Eye (tissue), 1 donor: ENCODE measurements at regions not wholly inside any gene's neighbourhood (a gene's known extent, or its start where the extent isn't known, plus 50 kb on each side); places are given as distances from the start of the nearest gene placed in this dataset.
"Not testable (repeated sequence)": the region's sequence is repeated elsewhere in the genome, so short reads cannot be mapped to it uniquely, and the experiment has no call there.

Experiments
- DNase-seq: peaks from one replicate; pipeline ENCODE4 v3.0.0-alpha.2; 2015

DNA sequence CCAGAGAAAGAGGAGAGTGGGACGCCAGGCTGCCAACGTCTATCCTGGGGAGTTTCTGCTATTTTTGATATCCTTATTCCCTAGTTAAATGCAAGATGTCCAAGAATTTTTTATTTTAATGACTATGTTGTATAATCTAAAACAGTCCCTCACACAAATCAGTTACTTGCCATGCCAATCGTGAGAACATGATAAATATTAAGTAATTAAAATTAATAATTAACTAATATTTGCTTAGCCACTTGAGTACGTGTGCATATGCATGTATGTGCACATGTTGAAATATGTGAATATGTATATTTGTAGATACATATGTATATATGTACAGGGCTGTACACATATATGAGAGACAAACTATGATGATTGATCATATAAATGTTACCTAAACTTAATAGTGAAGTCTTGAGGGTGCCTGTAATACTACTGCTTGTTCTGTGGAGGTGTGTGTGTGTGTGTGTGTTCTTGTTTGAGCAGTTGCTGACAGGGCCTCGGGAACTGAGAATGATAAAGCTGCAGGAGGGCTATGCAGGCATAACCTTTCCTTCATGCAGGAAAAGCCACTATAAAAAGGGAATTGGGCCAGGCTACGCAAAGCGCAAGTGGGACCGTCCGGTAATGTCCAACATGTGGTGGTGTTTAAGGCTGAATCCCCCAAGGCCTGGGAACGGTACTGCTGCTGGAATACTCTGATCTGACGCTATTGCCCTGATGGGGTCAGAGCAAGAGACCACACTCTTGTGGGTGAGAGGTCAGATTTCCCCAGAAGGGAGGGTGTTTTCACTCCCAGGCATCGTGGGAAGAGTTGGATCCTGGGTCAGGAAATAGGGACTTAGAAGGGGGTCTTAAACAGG lies 148.3 kb upstream of the TBX18 start:
- no peak for DNase-seq

DNA sequence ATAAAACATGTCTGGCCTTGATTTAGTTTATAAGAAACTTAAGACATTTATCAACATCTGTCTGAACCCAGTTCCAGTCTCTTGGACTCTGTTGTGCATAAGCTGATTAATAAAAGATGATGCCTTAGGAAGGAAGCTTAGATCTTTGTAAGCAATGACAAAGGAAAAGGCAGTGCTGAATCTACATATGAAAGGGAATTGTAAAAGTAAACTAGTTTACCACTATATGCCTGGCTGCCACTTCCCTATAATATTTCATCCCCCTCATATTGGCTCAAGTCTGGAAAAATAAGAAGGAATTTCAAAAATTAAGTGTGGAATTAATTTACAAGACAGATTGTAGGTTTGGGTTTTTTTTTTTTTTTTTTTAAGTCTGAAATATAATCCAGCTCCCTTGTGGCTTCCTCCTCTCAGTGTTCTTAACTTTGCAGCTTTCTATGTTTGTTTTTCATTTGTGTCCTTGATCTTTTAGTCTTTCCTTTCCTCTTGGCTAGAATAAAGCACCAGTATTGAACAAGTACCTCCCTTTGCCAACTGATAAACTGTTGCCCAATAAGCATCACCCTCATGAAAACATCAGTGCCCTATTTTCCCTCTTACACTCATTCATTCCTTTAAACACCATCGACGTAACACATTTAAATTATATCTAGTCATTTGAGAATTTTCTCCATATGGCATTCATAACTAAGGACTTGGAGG lies 146.7 kb upstream of the TBX18 start:
- peak; percentile 49 for DNase-seq

DNA sequence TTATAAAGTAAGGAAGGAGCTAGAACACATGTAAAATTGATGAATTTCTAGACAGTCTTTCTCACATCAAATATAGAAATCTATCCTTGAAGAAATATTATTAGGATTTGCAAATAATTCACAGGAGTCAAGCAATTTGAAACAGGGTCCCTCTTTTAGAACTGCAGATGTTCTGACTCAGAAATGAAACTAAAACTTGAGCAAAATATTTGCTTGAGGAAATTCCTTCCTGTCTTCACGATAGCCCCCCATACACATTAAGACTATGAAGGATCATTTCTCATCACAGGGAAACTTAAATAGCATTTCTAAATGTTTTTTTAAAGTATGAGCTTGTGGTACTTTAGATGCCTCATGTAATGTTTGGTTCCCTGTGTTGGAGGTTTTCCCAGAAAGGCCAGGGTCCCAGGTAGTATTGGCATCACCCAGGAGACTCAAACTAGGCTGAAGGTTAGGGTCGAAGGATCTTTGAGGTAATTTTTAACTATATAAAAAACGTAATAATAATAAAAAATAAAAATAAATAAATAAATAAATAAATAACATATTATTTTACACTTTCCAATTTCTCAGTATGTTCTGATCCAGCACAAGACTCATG lies 144.0 kb upstream of the TBX18 start:
- no peak for DNase-seq

DNA sequence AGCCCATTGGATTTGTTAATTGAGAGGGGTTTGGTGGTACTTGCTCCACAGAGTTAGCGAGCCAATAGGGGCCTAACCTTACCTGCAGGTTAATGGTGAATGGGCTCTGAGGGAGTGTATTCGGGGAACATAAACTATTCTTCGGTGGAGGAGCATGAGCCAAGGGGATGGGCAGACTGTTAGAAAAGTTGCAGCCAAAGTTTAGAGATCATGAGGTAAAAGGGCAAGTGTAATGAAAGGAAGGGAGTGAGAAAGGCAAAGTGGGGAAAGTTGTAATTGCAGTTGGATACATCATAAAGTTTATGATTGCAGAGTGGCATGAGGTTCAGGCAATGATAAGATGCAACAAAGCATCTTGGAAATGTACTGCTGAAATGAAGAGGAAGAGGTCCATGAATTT lies 142.1 kb upstream of the TBX18 start:
- no peak for DNase-seq

DNA sequence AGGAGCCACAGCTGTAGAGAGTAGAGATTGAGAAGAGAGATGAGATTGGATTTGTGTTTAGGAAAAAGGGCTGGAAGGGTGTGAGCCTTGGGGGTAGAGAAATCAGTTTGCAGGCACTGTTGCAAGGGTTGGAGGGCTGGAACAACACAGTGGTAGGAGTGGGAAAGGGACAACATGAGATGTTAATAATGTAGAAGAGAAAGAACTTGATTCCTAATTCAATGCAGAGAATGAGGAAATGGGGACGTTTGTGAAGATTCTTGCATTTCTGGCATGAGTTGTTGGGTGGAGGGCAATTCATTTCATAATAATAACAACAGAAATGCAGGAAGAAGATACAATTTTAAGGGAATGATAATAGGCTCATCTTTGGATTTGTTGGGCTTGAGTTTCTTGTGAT lies 141.4 kb upstream of the TBX18 start:
- DNase-seq, result no peak

DNA sequence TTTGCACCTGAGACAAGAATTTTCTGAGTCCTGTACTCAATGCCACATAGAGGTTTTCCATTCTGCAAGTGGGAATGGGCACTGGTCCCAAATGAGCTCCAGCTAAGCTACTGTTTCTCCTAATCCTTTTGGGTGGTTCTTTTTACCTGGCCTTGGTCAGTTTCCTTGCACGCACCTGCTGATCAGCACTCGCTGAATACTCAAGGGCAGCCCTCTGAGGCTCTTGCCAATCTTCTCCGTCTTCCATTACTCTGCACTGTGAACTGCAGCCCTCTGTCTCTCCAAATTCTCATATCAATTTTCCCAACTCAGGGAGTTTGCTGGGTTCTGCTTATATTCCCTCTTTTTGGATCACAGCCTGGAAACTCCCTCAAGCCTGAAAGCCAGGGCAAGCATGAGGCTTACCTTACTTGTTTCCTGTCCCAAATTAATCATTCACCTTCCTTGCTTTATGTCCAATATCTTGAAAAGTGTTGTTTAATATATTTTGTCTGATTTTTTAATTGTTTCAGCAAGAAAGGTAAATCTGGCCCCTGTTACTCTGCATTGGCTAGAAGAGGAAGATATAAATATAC lies 138.0 kb upstream of the TBX18 start:
- no peak for DNase-seq

DNA sequence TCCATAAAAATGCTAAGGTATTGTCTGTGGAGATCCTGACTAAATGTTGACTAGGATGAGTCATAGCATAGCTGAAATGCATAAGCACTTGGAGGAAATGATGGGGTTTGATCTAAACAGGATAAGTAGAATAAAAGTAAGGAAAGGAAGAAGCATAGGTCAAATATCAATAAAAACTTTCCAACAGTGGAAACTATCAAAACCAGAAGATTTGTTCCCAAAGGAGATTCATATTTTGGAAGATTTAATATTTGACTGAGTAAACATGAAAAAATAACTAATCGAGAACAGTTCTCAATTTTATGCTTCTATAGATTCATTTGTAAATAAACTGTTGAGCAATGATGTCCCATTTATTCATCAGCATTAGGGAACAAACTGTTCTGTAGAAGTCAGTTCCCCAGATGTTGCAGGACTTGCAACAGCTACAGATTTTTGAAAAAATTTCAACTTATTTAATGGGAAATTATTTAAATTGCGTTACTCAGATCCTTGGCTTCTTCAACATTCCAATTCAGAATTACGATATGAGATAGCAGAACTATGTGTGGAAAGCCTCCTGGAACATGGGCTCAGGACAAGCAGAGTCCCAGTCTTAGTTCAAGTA lies 133.7 kb upstream of the TBX18 start:
- DNase-seq, result no peak

DNA sequence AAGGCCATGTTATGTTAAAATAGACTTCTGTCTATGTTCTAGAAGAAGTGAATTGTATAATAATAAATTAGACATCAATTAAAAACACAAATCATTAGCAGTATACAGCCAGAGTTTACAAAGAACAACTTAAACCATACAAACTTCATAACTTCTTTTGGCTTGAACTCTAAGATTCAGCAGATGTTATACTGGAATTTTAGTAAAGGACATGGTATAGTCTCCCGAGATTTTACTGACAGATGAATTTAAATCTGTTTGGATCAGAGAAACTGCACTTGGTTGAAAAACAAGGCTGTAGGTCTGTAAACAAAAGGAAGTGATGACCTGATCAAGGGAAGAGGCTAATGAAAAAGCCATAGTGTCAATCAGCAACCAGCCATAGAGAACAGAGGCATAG lies 132.6 kb upstream of the TBX18 start:
- no peak for DNase-seq

DNA sequence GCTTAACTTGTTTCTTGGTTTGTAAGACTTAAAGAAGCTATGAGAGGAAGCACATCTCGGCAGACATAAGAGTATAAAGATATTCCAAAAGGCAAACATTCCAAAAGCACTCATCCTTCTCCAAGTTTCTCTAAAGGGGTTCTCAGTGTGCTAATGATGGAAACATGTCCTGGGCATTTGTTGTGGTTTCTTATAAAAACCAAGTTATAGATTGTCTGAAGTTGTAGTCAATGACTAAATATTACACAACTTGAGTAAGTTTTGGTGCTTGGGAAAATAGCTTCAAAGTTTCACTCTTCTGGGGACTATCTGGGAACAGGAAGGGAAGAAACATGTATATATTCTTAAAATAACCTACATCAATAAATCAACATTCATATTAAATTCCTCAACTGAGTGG lies 128.3 kb upstream of the TBX18 start:
- DNase-seq, result no peak

DNA sequence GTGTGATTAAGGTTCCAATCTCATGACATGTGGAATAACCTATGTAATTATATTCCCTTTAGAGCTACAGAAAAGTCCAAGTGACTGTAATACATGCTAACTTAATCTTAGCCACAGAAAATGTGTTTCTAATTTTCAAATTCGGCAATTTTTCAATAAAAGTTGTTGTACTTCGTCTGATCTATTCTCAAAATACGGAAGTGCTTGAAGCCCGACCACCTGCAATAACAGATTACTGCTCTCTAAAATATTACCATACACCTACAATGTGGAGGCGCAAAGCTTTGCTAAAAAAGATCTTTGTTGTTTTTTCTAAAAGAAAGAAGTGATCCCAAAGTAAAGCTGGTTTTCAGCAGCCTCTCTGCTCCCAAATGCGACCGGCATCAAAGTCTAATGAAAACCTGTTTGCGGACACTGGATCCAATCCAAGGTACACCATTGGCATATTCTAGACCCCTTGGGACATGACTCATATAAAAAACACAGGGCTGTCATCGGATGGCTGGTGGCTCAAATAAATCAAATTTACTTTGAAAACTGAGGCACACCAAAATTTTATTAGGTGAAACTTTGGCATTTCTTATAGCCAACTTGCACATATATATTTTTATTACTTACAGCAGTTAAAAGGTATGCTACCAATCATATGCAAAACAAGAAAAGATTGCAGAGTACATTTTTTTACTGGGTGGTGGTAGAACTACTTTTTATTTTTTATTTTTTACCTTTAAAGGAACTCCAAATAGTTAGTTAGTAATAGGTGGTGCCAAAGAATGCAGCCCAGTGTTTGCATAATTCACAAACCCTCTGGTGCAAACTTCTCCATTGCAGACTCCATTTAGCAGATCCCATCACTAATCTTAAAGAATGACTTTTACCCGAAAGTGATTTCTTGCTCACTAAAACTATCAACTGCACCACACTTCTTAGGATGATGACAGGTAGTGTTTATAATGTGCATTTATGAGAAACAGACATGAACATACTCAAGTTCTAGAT lies 118.7 kb upstream of the TBX18 start:
- DNase-seq, result peak; percentile 27

DNA sequence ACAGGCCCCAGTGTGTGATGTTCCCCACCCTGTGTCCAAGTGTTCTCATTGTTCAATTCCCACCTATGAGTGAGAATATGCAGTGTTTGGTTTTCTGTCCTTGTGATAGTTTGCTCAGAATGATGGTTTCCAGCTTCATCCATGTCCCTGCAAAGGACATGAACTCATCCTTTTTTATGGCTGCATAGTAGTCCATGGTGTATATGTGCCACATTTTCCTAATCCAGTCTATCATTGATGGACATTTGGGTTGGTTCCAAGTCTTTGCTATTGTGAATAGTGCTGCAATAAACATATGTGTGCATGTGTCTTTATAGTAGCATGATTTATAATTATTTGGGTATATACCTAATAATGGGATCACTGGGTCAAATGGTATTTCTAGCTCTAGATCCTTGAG lies 115.0 kb upstream of the TBX18 start:
- DNase-seq, result not testable (repeated sequence)

DNA sequence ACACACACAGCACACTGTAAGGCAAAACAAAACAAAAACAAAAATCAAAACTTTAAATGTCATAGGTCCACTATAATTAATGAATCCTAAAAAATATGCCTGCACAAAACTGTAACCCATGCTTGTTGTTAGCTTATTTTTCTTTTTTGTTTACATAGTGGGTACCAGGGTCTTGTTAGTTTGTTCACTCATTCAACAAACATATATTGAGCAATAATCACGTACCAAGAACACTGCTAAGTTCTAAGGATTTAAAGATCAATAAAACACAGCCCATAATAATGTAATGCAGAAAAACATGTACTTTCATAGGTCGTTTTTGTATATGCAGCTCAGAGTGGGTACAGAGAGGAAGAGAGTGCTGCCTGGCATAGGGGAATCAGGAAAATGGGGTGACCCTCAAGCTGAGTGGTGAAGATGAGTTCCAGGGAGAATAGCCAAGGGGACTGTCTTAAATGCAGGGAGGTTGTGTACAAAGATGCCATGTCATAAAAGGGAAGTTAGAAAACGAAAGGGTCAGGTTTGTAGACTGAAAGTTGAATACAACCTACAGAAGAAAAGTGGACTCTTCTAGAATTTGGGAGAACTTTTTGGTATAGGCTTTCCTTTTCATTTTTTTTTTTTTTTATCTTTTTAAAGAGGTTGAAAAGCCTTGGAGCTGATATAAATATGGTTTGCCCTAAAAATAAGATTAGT lies 113.3 kb upstream of the TBX18 start:
- no peak for DNase-seq

DNA sequence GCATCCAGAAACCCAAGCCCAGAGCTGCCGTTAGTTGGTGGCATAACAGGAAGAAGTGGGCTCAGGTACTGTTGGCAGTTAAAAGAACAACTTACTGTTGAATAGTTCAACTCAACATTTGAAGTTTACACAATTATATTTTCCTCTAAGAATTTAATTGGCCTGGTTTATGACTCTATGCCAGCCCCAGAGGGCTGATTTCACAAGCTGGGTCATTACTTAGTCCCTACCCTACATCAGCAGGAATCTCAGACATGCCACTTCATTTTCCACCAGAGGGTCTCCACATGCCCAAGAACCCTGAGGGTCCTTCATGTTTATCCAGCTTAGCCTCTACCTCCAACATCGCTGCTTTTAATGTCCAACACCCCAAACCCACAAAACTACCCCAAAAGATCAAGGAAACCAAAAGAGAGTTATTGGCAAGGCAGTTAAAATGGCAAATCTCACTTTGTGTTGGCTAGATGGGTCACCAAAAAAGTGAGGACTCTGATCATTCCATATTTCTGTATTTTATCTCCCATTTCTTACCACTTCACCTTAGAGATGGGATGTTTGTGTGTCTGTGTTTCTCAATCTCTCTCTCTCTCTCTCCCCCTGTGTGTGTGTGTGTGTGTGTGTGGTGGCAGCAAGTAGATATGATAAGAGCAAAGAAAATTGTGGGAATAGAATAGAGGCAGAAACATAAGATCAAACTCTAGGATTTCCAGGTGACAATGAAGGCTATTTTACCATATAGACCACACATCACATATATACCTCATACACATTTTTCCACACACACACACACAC lies 112.5 kb upstream of the TBX18 start:
- DNase-seq, result no peak

DNA sequence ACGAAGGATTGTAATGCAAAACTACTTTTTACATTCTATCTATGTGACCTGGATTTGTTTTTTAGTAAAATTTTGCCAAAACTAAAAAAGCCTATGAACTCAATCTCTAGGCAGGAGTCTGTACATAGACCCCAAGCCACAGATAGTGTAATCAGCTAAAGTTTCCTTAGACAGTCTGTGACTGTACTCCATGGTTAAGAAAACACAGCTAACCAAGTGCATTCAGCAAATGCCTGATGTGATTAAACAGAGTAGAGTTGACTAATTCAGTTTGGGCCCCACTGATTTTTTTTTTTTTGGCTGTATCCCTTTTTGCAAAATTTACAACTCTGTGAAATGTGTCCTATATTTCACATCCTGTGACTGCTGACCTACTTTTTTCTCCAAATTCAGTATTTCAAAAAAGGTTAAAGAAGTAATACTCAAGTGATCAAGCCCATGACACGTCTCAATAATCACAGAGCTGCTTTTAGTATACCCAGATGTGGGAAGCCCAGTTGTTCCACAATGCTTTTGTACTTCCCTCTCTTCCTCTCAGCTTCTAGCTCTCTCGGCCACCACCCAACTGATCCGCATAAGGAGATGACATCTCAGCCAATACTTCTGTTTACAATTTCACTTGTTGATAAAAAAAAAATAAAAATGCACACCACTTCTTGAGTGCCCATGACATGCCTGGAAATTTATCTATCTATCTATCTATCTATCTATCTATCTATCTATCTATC lies 108.8 kb upstream of the TBX18 start:
- DNase-seq, result no peak

DNA sequence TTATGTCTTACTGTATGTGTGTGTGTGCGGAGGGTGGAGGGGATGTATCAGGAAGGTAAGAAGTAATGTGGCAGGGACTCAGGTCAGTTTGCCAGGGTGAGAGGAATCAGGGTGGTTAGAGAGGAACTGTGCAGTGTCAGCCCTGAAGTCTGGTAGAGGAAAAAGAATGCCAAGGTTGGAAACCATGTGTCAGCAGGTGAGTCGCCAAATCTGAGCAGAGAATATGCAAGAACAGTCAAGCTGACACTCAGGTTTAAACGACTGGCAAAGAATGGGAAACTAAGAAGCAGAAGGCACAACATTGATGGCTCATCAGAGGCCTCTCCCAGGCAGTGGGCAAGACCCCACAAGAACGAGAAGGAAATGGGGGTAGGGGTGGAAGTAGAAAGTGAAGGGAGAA lies 107.5 kb upstream of the TBX18 start:
- no peak for DNase-seq

DNA sequence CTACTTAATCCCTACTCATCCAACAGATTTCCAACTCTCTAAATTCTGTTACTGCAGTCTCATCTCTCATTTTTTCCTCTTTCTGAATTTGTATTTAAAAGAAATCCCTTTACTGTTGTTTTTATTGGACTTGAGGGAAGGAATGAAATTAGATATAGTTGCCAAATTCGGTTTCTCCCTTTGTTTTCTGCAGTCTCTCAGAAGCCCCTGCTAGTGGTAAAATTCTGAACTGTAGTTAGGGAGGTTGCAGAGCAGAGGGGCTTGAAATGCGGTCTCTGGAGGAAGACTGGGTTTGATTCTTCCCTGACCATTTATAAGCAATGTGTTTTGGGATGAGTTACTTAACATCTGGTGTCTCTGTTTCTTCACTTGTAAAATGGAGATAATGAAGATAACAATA lies 106.3 kb upstream of the TBX18 start:
- no peak for DNase-seq

DNA sequence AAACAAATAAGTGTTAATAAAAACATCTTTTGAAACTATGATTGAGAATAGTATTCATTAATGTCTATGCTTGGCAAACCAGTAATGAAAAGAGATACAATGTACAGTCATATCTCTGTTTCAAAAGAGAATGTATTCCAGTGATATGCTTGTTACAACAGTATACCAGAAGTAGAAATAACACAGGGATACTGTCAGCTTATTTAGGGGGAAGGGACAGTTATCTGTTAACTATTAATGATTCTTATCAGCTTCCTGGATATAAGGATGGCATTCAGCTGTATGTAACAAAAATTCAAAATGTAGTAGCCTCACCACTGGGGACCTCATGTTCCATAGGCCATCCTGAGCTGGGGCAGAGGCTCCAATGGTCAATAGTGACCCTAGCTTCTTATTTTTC lies 103.8 kb upstream of the TBX18 start:
- DNase-seq, result no peak

DNA sequence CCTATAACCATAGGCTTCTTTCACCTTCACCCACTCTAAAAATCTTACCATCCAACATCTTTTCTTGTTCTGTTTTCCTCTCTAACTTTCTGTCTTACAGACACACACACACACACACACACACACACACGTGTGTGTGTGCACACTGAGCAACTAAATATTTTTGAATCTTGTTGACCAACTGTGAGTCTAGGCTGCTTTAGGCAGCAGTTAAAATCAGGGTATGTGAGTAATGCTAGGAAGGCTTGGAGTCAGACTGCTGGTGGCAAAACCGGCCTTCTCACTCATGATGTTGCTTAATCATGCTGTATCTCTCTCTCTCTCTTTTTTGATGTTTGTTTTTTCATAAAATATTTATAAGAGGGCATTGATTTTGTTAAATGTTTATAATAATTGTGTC lies 103.1 kb upstream of the TBX18 start:
- no peak for DNase-seq

DNA sequence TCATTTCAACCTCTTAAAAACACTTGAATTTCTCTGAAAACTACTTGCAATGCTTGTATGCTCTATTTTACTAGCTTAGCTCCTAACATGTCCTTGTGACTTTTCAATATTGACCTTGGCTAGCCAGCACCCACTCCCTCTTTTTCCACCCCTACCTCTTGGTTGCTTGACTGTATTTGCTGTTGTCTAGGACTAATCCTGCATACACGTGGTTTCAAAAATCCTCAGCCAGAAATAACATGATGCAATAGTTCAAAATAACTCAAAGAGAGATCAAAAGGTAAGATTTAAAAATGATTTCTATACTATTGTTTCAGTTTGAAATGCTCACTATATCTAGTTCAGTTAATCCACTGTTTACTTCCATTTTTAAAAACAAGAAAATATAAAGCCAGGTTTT lies 102.3 kb upstream of the TBX18 start:
- no peak for DNase-seq

DNA sequence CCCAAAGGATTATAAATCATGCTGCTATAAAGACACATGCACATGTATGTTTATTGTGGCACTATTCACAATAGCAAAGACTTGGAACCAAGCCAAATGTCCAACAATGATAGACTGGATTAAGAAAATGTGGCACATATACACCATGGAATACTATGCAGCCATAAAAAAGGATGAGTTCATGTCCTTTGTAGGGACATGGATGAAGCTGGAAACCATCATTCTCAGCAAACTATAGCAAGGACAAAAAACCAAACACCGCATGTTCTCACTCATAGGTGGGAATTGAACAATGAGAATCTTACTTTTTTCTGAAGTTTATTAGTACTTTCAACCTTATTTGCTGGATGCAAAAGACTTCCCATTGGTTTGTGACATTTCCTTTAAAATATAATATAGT lies 101.0 kb upstream of the TBX18 start:
- DNase-seq, result not testable (repeated sequence)
